GM18951 (cell line): ENCODE measurements at regions not wholly inside any gene's neighbourhood (a gene's known extent, or its start where the extent isn't known, plus 50 kb on each side); places are given as distances from the start of the nearest gene placed in this dataset.

ENCODE experiments used
- POLR2A ChIP-seq: IDR thresholded peaks from 4 replicates; pipeline ENCODE4 v1.6.1; 2011; ENCODE audit warnings: mild to moderate bottlenecking; ENCODE audit not compliant: insufficient read length, insufficient read depth; ENCODE audit errors: extremely low read depth
- in situ Hi-C: fragments of 300-500 bp; cut with MboI; formaldehyde crosslinking; loops from one replicate; pipeline ENCODE4 v1.12.0; 2022; ENCODE audit warnings: low sequenced_read_pairs, mixed read lengths, inconsistent platforms; ENCODE audit not compliant: unreplicated experiment

DNA sequence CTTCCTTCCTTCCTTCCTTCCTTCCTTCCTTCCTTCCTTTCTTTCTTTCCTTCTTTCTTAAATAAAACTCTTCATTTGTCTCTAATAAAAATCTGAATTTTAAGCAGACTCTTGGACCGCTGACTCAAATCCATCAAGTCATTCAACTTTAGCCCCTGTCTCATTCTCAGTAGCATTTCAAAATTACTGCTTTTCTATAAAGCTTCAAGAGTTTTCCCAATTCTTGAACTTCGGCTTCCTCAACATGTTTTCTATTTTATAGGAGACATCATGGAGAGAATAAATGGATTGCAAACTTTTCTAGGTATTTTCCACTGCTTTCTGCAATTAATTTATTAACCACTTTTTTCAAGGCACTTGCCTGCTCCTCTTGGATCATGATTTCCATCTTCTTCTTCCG, 497.1 kb upstream of the GJE1 start:
- in situ Hi-C loops: no loop called here
- TF ChIP-seq POLR2A: no peak

DNA sequence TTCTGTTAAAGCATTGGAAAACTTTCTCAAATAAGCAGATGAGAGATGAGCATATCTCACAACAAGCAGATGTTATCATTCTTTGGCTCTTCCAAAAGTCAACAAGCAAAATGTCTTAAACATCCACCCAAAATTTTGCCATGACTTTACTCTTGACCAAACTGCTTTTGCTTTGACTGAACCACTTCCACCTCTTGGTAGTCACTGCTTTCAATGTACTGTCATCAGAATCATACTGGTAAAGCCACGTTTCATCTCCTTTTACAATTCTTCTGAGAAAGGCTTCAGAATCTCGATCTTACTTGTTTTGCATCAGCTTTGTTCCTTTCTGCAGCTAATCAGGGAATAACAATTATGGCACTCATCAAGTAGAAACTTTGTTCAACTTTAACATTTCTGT, 498.5 kb upstream of the GJE1 start:
- in situ Hi-C loops: no loop called here
- TF ChIP-seq POLR2A: no peak

DNA sequence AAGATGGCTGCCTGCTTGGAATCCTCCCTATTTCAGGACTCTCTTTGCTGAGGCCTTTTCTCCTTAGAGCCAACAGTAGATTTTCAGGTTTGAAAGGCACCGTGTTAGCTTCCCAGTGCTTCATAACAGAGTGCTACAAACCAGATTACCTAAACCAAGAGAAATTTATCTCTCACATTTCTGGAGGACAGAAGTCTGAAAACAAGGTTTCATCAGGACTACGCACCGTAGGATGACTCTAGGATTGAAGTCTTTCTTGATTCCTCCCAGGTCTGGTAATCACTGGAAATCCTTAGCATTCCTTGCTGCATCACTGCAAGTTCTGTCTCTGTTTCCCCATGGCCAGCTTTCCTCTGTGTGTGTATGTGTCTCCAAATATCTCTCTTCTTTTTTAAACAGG, 508.4 kb upstream of the GJE1 start:
- in situ Hi-C loops: no loop called here

DNA sequence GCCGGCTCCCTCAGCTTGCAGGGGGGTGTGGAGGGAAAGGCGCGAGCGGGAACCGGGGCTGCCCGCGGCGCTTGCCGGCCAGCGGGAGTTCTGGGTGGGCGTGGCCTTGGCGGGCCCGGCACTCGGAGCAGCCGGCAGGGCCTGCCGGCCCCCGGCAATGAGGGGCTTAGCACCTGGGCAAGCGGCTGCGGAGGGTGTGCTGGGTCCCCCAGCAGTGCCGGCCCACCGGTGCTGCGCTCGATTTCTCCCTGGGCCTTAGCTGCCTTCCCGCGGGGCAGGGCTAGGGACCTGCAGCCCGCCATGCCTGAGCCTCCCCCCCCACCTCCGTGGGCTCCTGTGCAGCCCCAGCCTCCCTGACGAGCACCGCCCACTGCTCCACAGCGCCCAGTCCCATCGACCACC, 514.5 kb upstream of the GJE1 start:
- in situ Hi-C loops: no loop called here
- no peak for TF ChIP-seq POLR2A

More for the DNA sequence above, 508.4 kb upstream of the GJE1 start:
- no peak for TF ChIP-seq POLR2A

DNA sequence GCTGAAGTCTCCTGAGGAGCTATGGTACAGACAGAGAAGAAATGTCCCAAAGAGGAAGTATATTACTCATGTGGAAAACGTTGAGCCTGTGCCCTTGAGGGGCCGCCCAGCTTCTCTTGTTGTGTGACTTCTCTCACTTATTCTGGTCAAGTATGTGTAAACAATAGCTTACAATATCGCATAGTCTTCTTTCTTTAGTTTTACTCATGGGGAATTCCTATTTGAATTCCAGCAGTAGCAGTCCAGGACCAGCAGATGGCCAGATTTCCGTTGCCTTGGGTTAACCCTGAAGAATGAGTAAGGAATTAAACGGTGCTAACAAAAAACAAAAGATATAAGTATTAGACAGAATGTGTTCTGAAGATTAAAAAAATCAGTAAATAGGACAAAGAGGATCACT, 522.0 kb upstream of the GJE1 start:
- in situ Hi-C loops: no loop called here
- TF ChIP-seq POLR2A: no peak

DNA sequence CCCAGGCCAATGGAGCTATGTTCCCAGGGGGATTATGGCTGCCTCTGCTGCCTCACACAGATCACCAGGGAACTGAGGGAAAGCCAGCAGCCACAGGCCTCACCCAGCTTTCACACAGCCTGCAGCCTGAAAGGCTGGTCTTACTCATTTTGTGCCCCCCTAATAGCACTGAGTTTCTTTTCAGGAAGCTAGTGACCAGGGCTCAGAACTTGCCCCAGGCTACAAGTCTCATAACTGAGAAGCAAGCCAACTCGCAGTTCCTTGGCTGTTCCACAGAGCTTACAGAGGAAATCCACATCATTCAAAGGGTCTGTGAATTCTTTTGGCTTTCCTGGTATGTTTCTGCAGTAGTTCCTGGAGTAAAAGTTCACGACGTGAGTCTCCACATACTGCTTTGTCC, 524.8 kb upstream of the GJE1 start:
- in situ Hi-C loops: no loop called here
- TF ChIP-seq POLR2A: no peak

DNA sequence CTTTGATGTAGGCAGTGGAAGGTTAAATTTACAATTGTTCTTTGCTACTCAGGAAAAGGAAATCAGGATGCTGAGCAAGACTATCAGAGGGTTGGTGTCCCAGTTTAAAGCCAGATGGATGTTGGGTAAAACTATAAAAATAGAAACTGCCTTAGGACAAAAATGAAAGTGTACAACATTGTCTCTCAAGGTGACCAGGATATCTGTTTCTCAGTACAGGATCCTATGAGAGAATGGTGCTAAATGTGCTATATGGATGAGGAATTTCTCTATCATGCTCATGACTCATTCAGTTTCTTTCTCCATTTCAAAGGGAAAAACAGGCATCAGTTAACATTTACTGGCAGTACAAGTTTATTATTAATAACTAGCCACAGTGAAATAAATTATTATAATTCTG, 534.2 kb upstream of the GJE1 start:
- in situ Hi-C loops: no loop called here
- no peak for TF ChIP-seq POLR2A

DNA sequence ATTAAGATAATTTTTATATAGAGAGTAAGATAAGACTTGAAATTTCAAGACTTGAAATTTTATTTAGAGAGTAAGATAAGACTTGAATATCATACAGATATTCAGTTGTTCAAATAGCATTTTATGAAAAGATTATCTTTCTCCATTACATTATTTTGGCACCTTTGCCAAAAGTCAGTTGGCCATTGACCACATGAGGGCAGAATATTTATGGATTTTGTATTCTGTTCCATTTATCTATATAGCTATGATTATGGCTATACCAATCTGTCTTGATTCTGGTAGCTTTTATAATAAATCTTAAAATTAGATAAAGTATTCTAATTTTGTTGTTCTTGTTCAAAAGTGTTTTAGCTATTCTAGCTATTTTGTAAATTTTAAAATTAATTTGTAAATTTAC, 537.9 kb upstream of the GJE1 start:
- no peak for TF ChIP-seq POLR2A
- in situ Hi-C loops: no loop called here

DNA sequence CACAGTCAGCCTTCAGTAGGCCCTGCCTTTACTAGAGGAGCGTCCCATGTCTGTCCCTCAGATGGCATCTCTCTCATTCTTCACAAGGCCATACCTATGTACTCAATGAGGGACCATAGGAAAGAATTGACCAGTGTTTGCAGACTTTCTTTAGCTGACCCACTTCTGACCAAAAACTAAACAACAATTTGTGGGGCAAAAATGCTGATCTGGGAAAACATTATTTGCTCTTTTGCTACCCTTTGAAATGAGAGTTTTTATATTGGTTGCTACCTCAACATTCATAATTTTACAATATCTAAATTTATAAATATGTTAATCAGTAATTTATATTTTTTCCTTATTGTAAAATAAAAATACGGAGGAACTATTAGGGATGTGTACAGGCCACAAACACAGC, 539.4 kb upstream of the GJE1 start:
- in situ Hi-C loops: no loop called here
- no peak for TF ChIP-seq POLR2A

DNA sequence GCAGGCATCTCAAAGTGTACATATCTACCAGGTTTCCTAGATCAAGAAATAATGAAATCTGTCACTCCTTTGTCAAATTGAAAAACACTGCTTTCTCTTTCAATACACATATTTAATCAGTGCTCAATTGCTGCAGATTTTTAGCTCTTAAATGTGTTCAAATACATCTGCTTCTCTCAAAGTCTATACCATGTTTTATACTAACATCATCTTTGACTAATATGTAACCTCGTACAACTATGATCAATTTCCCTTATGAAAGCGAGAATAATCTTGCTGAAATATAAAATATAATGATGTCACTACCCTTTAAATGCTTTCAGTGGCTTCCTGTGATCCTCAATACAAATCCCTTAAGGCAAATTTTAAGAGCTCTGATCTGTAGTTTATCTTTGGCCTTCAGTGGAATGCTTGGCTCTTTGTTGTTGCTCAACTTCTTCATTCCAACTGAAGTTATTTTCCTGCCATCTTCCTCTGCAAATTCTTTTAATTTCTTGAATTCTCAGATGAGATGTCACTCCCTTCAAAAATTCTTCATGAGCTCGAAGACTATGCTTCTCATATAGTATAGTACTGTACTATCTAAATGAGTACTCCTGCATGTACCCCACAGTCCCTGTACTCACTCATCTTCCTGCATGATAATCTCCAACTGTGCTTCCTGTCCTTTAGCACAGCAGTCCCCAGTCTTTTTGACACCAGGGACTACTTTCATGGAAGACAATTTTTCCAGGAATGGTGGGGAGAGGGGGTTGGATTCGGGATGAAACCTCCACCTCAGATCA, 545.1 kb upstream of the GJE1 start:
- in situ Hi-C loops: no loop called here

DNA sequence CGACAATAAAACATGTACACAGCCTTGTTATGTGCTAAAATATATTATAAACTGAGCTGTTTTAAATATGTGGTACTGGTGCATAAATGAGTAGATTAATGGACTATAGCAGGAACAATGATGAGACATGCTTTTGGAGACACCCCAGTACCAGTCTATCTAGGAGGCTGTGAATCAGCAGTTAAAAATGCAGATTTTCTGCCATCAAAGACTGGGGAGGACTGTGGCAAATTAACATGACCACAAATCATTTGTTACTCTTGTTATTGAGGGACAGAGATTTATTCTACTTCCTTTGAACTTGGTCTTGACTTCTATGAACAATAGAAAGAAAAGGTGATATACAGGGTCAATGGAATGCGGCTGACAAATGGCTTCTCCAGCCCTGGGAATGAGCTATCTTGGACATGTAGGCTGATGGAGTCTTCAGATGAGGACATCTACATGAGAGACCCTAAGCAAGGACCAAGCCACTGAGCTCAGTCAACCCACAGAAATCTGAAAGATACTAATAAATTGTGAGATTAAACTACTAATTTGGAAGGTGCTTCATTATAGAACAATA, 551.7 kb upstream of the GJE1 start:
- in situ Hi-C loops: no loop called here
- no peak for TF ChIP-seq POLR2A

More for the DNA sequence above, 545.1 kb upstream of the GJE1 start:
- TF ChIP-seq POLR2A: no peak

DNA sequence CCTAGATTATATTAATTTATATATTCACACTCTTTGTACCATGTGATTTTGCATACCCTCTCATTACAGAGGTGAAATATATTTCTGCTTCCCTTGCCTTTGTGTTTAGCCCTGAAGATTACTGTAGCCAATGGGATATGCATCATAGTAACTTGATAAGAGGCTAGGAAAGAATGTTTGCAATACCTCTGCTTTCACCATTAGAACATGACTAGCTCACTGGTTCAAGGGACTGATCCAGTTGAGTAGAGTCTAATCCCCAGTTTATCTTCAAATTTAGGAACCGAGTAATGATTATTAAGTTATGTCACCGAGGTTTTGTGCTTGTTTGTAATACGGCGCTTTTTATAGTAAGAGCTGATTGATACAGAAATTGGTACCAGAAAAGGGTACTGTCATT, 552.6 kb upstream of the GJE1 start:
- no peak for TF ChIP-seq POLR2A
- in situ Hi-C loops: no loop called here

DNA sequence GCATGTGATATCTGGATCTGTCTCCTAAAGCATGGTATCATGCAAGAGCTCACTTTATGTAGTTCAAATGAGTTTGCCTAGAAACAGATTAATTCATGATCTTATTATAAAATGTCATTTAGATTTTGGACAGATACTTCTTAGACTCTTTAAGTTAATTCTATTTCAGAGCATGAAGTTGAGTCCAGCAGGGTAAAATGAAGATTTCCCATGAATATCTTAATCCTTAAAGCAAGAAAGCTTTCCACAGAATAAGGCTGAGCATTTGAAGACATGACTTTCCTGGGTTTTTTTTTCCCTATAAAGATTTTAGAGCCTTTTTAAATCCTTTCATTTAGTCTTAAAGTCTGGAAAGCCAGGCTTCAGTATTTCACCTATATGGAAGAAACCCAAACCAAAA, 556.0 kb upstream of the GJE1 start:
- in situ Hi-C loops: no loop called here
- no peak for TF ChIP-seq POLR2A
